ENCODE measurements at regions not wholly inside any gene's neighbourhood (a gene's known extent, or its start where the extent isn't known, plus 50 kb on each side); places are given as distances from the start of the nearest gene placed in this dataset.
"Not testable (repeated sequence)": the region's sequence is repeated elsewhere in the genome, so short reads cannot be mapped to it uniquely, and the experiment has no call there.

GRCh38 chrX:115840729-115841409, 279.9 kb downstream of the PLS3 start:
- DNase-seq (ENCODE audit: low read depth), result not testable (repeated sequence)

GRCh38 chrX:115850986-115851385, 290.0 kb downstream of the PLS3 start:
- DNase-seq (ENCODE audit: low read depth), result not testable (repeated sequence)

GRCh38 chrX:115853260-115853659, 292.3 kb downstream of the PLS3 start:
- DNase-seq (ENCODE audit: low read depth), result not testable (repeated sequence)

- DNase-seq (ENCODE audit: low read depth), result not testable (repeated sequence)
These were observed 289.4 kb upstream of the AGTR2 start for GRCh38 chrX:115881170-115881569.

- not testable (repeated sequence) for DNase-seq (ENCODE audit: low read depth)
These were observed 286.4 kb upstream of the AGTR2 start for GRCh38 chrX:115884121-115884520.

- DNase-seq (ENCODE audit: low read depth), result not testable (repeated sequence)
These were observed 282.5 kb upstream of the AGTR2 start for GRCh38 chrX:115888041-115888440.

- DNase-seq (ENCODE audit: low read depth), result not testable (repeated sequence)
These were observed 282.0 kb upstream of the AGTR2 start for GRCh38 chrX:115888519-115888918.

GRCh38 chrX:115889121-115889890, 281.2 kb upstream of the AGTR2 start:
- DNase-seq (ENCODE audit: low read depth), result no peak

- DNase-seq (ENCODE audit: low read depth), result no peak
These were observed 278.4 kb upstream of the AGTR2 start for GRCh38 chrX:115892056-115892708.

- peak; percentile 34 for DNase-seq (ENCODE audit: low read depth)
These were observed 277.5 kb upstream of the AGTR2 start for GRCh38 chrX:115892787-115893671.

- peak; percentile 8 for DNase-seq (ENCODE audit: low read depth)
These were observed 276.5 kb upstream of the AGTR2 start for GRCh38 chrX:115894087-115894486.

- no peak for DNase-seq (ENCODE audit: low read depth)
These were observed 274.7 kb upstream of the AGTR2 start for GRCh38 chrX:115895678-115896329.

- no peak for DNase-seq (ENCODE audit: low read depth)
These were observed 274.2 kb upstream of the AGTR2 start for GRCh38 chrX:115896362-115896761.

GRCh38 chrX:115897956-115898355, 272.6 kb upstream of the AGTR2 start:
- DNase-seq (ENCODE audit: low read depth), result no peak

GRCh38 chrX:115898382-115899001, 272.1 kb upstream of the AGTR2 start:
- no peak for DNase-seq (ENCODE audit: low read depth)

- no peak for DNase-seq (ENCODE audit: low read depth)
These were observed 270.1 kb upstream of the AGTR2 start for GRCh38 chrX:115900425-115900824.

- no peak for DNase-seq (ENCODE audit: low read depth)
These were observed 269.3 kb upstream of the AGTR2 start for GRCh38 chrX:115901241-115901640.

- DNase-seq (ENCODE audit: low read depth), result no peak
These were observed 267.5 kb upstream of the AGTR2 start for GRCh38 chrX:115902995-115903394.

- no peak for DNase-seq (ENCODE audit: low read depth)
These were observed 264.3 kb upstream of the AGTR2 start for GRCh38 chrX:115906276-115906675.

- DNase-seq (ENCODE audit: low read depth), result no peak
These were observed 263.7 kb upstream of the AGTR2 start for GRCh38 chrX:115906881-115907280.

GRCh38 chrX:115909017-115909416, 261.5 kb upstream of the AGTR2 start:
- no peak for DNase-seq (ENCODE audit: low read depth)

Measured in HS-27A (cell line).